ENCODE measurements at regions not wholly inside any gene's neighbourhood (a gene's known extent, or its start where the extent isn't known, plus 50 kb on each side); places are given as distances from the start of the nearest gene placed in this dataset.
"Not testable (repeated sequence)": the region's sequence is repeated elsewhere in the genome, so short reads cannot be mapped to it uniquely, and the experiment has no call there.

GRCh38 chr1:199591468-199591867 is 436.0 kb upstream of the NR5A2 start:
- CTCF ChIA-PET: interaction anchor here in 1 of 2 donors (0.6 kb wide), 1 partner anchor 428 kb away, joined by 3 read pairs; no protein-coding TSS in a partner anchor
- Mint-ChIP-seq H3K4me1 (peaks cover 2 to 8% (median 7%) of the 10 kb centered on the region in 3 donors), H3K36me3 (no peaks in the 10 kb centered on the region), H3K4me3 (no peak overlapping the region), H3K27ac (no peak overlapping the region), H3K27me3 (peaks cover under 1 to 2% of the 10 kb centered on the region in 2 donors), H3K9me3 (peaks cover 0 to 4% (median 3%) of the 10 kb centered on the region in 3 donors)
- H3K27me3 ChIP-seq (replicated peaks in 1 of 2; ENCODE audit: control insufficient read depth in 2 of 2, extremely low read depth in 1 of 2, insufficient read depth in 2 of 2, low read length in 1 of 2): no peaks in the 10 kb centered on the region
- no peaks in the 10 kb centered on the region for H3K36me3 ChIP-seq (ENCODE audit: control insufficient read depth in 2 of 2, extremely low read depth in 1 of 2, insufficient read depth in 1 of 2, low read length in 1 of 2)
- 80% methylated on average over 1 of the region's 3 CpGs for WGBS (ENCODE audit: insufficient coverage)
- H3K27ac ChIP-seq (ENCODE audit: low read length): no peak overlapping the region
- H3K4me1 ChIP-seq (ENCODE audit: control insufficient read depth in 1 of 2, extremely low read depth in 1 of 2, insufficient read depth in 2 of 2, low read length in 2 of 2): no peaks in the 10 kb centered on the region
- POLR2A ChIA-PET: no interaction called here
- no peaks in the 10 kb centered on the region for H3K9me3 ChIP-seq
- ATAC-seq (replicated peaks in 1 of 4) (no peak), DNase-seq (no peak)
- no peak overlapping the region for H3K4me3 ChIP-seq (ENCODE audit: control insufficient read depth in 1 of 2, extremely low read depth in 1 of 2, low read length in 1 of 2)

- H3K4me1 Mint-ChIP-seq: peaks cover 2 to 8% (median 7%) of the 10 kb centered on the region in 3 donors
- ChIA-PET CTCF (no interaction called here), POLR2A (no interaction called here)
- no peaks in the 10 kb centered on the region for H3K36me3 Mint-ChIP-seq
- WGBS (ENCODE audit: insufficient coverage): 85% methylated on average over 4 of the region's 6 CpGs
- Histone ChIP-seq H3K9me3 (no peaks in the 10 kb centered on the region), H3K36me3 (ENCODE audit: control insufficient read depth in 2 of 2, extremely low read depth in 1 of 2, insufficient read depth in 1 of 2, low read length in 1 of 2) (no peaks in the 10 kb centered on the region), H3K27me3 (replicated peaks in 1 of 2; ENCODE audit: control insufficient read depth in 2 of 2, extremely low read depth in 1 of 2, insufficient read depth in 2 of 2, low read length in 1 of 2) (no peaks in the 10 kb centered on the region), H3K27ac (ENCODE audit: low read length) (no peak overlapping the region), H3K4me3 (ENCODE audit: control insufficient read depth in 1 of 2, extremely low read depth in 1 of 2, low read length in 1 of 2) (no peak overlapping the region), H3K4me1 (ENCODE audit: control insufficient read depth in 1 of 2, extremely low read depth in 1 of 2, insufficient read depth in 2 of 2, low read length in 2 of 2) (no peaks in the 10 kb centered on the region)
- peaks cover 0 to 10% (median 4%) of the 10 kb centered on the region in 3 donors for H3K9me3 Mint-ChIP-seq
- H3K27me3 Mint-ChIP-seq: peaks cover 5 to 11% of the 10 kb centered on the region in 2 donors
- DNase-seq (no peak), ATAC-seq (replicated peaks in 1 of 4) (no peak)
- no peak overlapping the region for H3K4me3 Mint-ChIP-seq
- no peak overlapping the region for H3K27ac Mint-ChIP-seq
These were observed 434.0 kb upstream of the NR5A2 start for GRCh38 chr1:199593475-199593874.

GRCh38 chr1:199596448-199596847 is 431.1 kb upstream of the NR5A2 start:
- H3K9me3 ChIP-seq; H3K4me1 ChIP-seq (ENCODE audit: control insufficient read depth in 1 of 2, extremely low read depth in 1 of 2, insufficient read depth in 2 of 2, low read length in 2 of 2); H3K27ac Mint-ChIP-seq; CTCF ChIA-PET; POLR2A ChIA-PET; H3K4me3 Mint-ChIP-seq; H3K27ac ChIP-seq (ENCODE audit: low read length); H3K27me3 ChIP-seq (replicated peaks in 1 of 2; ENCODE audit: control insufficient read depth in 2 of 2, extremely low read depth in 1 of 2, insufficient read depth in 2 of 2, low read length in 1 of 2); H3K4me3 ChIP-seq (ENCODE audit: control insufficient read depth in 1 of 2, extremely low read depth in 1 of 2, low read length in 1 of 2); H3K36me3 Mint-ChIP-seq; H3K36me3 ChIP-seq (ENCODE audit: control insufficient read depth in 2 of 2, extremely low read depth in 1 of 2, insufficient read depth in 1 of 2, low read length in 1 of 2); DNase-seq; H3K4me1 Mint-ChIP-seq; ATAC-seq (replicated peaks in 1 of 4): not testable (repeated sequence)
- Mint-ChIP-seq H3K9me3 (peaks cover 5 to 14% (median 6%) of the 10 kb centered on the region in 3 donors), H3K27me3 (peaks cover 10 to 11% of the 10 kb centered on the region in 2 donors)
- no CpG with 5 or more reads among the region's 2 CpGs for WGBS (ENCODE audit: insufficient coverage)

GRCh38 chr1:199597152-199597551 is 430.4 kb upstream of the NR5A2 start:
- ATAC-seq (replicated peaks in 1 of 4): no peak
- no peak for DNase-seq
- no peak overlapping the region for H3K4me3 Mint-ChIP-seq
- H3K9me3 ChIP-seq: no peaks in the 10 kb centered on the region
- H3K27ac ChIP-seq (ENCODE audit: low read length): no peak overlapping the region
- no peaks in the 10 kb centered on the region for H3K36me3 ChIP-seq (ENCODE audit: control insufficient read depth in 2 of 2, extremely low read depth in 1 of 2, insufficient read depth in 1 of 2, low read length in 1 of 2)
- no peak overlapping the region for H3K27ac Mint-ChIP-seq
- no peaks in the 10 kb centered on the region for H3K4me1 ChIP-seq (ENCODE audit: control insufficient read depth in 1 of 2, extremely low read depth in 1 of 2, insufficient read depth in 2 of 2, low read length in 2 of 2)
- POLR2A ChIA-PET: no interaction called here
- no peak overlapping the region for H3K4me3 ChIP-seq (ENCODE audit: control insufficient read depth in 1 of 2, extremely low read depth in 1 of 2, low read length in 1 of 2)
- WGBS (ENCODE audit: insufficient coverage): no CpG with 5 or more reads among the region's 3 CpGs
- H3K27me3 ChIP-seq (replicated peaks in 1 of 2; ENCODE audit: control insufficient read depth in 2 of 2, extremely low read depth in 1 of 2, insufficient read depth in 2 of 2, low read length in 1 of 2): no peaks in the 10 kb centered on the region
- H3K9me3 Mint-ChIP-seq: peaks cover 8 to 20% (median 12%) of the 10 kb centered on the region in 3 donors
- CTCF ChIA-PET: no interaction called here
- no peaks in the 10 kb centered on the region for H3K4me1 Mint-ChIP-seq
- H3K36me3 Mint-ChIP-seq: no peaks in the 10 kb centered on the region
- peaks cover 11 to 13% of the 10 kb centered on the region in 2 donors for H3K27me3 Mint-ChIP-seq

- no peaks in the 10 kb centered on the region for H3K36me3 Mint-ChIP-seq
- no peak for DNase-seq
- no peaks in the 10 kb centered on the region for H3K4me1 ChIP-seq (ENCODE audit: control insufficient read depth in 1 of 2, extremely low read depth in 1 of 2, insufficient read depth in 2 of 2, low read length in 2 of 2)
- ATAC-seq (replicated peaks in 1 of 4): no peak
- no peaks in the 10 kb centered on the region for H3K36me3 ChIP-seq (ENCODE audit: control insufficient read depth in 2 of 2, extremely low read depth in 1 of 2, insufficient read depth in 1 of 2, low read length in 1 of 2)
- H3K27ac ChIP-seq (ENCODE audit: low read length): no peak overlapping the region
- H3K4me3 ChIP-seq (ENCODE audit: control insufficient read depth in 1 of 2, extremely low read depth in 1 of 2, low read length in 1 of 2): no peak overlapping the region
- ChIA-PET POLR2A (no interaction called here), CTCF (no interaction called here)
- H3K27ac Mint-ChIP-seq: no peak overlapping the region
- peaks cover 0 to 5% (median 3%) of the 10 kb centered on the region in 3 donors for H3K9me3 Mint-ChIP-seq
- H3K27me3 ChIP-seq (replicated peaks in 1 of 2; ENCODE audit: control insufficient read depth in 2 of 2, extremely low read depth in 1 of 2, insufficient read depth in 2 of 2, low read length in 1 of 2): no peaks in the 10 kb centered on the region
- no peaks in the 10 kb centered on the region for H3K9me3 ChIP-seq
- H3K4me1 Mint-ChIP-seq: no peaks in the 10 kb centered on the region
- H3K4me3 Mint-ChIP-seq: no peak overlapping the region
- 88% methylated on average over 1 of the region's 4 CpGs for WGBS (ENCODE audit: insufficient coverage)
- H3K27me3 Mint-ChIP-seq: no peaks in the 10 kb centered on the region
These were observed 419.1 kb upstream of the NR5A2 start for GRCh38 chr1:199608414-199608813.

GRCh38 chr1:199612976-199613774 is 414.3 kb upstream of the NR5A2 start:
- ChIA-PET POLR2A (interaction anchor here in 1 of 2 donors (0.5 kb wide), 1 partner anchor 45 kb away, joined by 3 read pairs; no protein-coding TSS in a partner anchor), CTCF (no interaction called here)

More at GRCh38 chr1:199612976-199613774, 414.3 kb upstream of the NR5A2 start:
- Mint-ChIP-seq H3K4me1 (no peaks in the 10 kb centered on the region), H3K4me3 (no peak overlapping the region), H3K27ac (no peak overlapping the region), H3K36me3 (no peaks in the 10 kb centered on the region), H3K9me3 (no peaks in the 10 kb centered on the region), H3K27me3 (peaks cover 3 to 4% of the 10 kb centered on the region in 2 donors)
- Histone ChIP-seq H3K9me3 (no peaks in the 10 kb centered on the region), H3K36me3 (ENCODE audit: control insufficient read depth in 2 of 2, extremely low read depth in 1 of 2, insufficient read depth in 1 of 2, low read length in 1 of 2) (no peaks in the 10 kb centered on the region), H3K4me1 (ENCODE audit: control insufficient read depth in 1 of 2, extremely low read depth in 1 of 2, insufficient read depth in 2 of 2, low read length in 2 of 2) (no peaks in the 10 kb centered on the region), H3K27me3 (replicated peaks in 1 of 2; ENCODE audit: control insufficient read depth in 2 of 2, extremely low read depth in 1 of 2, insufficient read depth in 2 of 2, low read length in 1 of 2) (no peaks in the 10 kb centered on the region), H3K27ac (ENCODE audit: low read length) (no peak overlapping the region), H3K4me3 (ENCODE audit: control insufficient read depth in 1 of 2, extremely low read depth in 1 of 2, low read length in 1 of 2) (no peak overlapping the region)
- 56% methylated on average over 1 of the region's 6 CpGs for WGBS (ENCODE audit: insufficient coverage)
- DNase-seq (no peak), ATAC-seq (replicated peaks in 1 of 4) (no peak)
